Sigmoid colon (tissue), 6 donors: ENCODE measurements at regions not wholly inside any gene's neighbourhood (a gene's known extent, or its start where the extent isn't known, plus 50 kb on each side); places are given as distances from the start of the nearest gene placed in this dataset.

Source experiments
- DNase-seq: peaks from one replicate; pipeline ENCODE4 v3.0.0-alpha.2; 2019
- H3K27ac ChIP-seq, 4 donors: fragments of 200-600 bp; sonication (generic); one replicate each; pipeline ENCODE4 v1.5.1; 2016 to 2019; ENCODE audit warnings: mild to moderate bottlenecking in 1 of 4
- H3K27me3 ChIP-seq, 3 donors: fragments of 200-600 bp; sonication (generic); one replicate each; pipeline ENCODE4 v1.5.1; 2019; ENCODE audit warnings: mild to moderate bottlenecking in 1 of 3
- H3K36me3 ChIP-seq, 4 donors: fragments of 200-600 bp; sonication (generic); one replicate each; pipeline ENCODE4 v1.5.1; 2016 to 2019
- H3K4me1 ChIP-seq, 4 donors: fragments of 200-600 bp; sonication (generic); one replicate each; pipeline ENCODE4 v1.5.1; 2017 to 2019
- H3K4me3 ChIP-seq, 4 donors: fragments of 200-600 bp; sonication (generic); one replicate each; pipeline ENCODE4 v1.5.1; 2017 to 2019; ENCODE audit warnings: mild to moderate bottlenecking in 2 of 4, moderate library complexity in 1 of 4
- H3K9me3 ChIP-seq, 4 donors: fragments of 200-600 bp in 3 of 4; sonication (generic) in 3 of 4; one replicate each; pipeline versions ENCODE4 v1.5.1 to v1.6.1; 2013 to 2019
- CTCF ChIP-seq, 4 experiments: fragments of 450-650 bp in 3 of 4; fragments of 200-600 bp in 1 of 4; IDR thresholded peaks; one replicate each; pipeline ENCODE4 v1.5.1; 2016 to 2019; ENCODE audit warnings: antibody characterized with exemption in 4 of 4, mild to moderate bottlenecking in 3 of 4, moderate library complexity in 2 of 4
- EP300 ChIP-seq, 4 donors: sonication (generic); formaldehyde crosslinking; IDR thresholded peaks; one replicate each; pipeline ENCODE4 v1.6.1; 2017; ENCODE audit warnings: antibody characterized with exemption in 4 of 4
- POLR2A ChIP-seq, 2 donors: fragments of 450-650 bp; IDR thresholded peaks; one replicate each; pipeline ENCODE4 v1.6.1; 2016; ENCODE audit warnings: antibody characterized with exemption in 2 of 2, mild to moderate bottlenecking in 2 of 2, moderate library complexity in 2 of 2
- POLR2AphosphoS5 ChIP-seq, 4 donors: sonication (generic); formaldehyde crosslinking; IDR thresholded peaks; one replicate each; pipeline ENCODE4 v1.6.1; 2017; ENCODE audit warnings: antibody characterized with exemption in 4 of 4
- WGBS, 2 donors: extraction: QIAGEN DNeasy Blood & Tissue Kit; methylation state at CpG; one replicate each; pipeline ENCODE4 v1.1.7; 2013; 5-methylcytosine and 5-hydroxymethylcytosine counted together
- intact Hi-C: fragments of 100-400 bp; cut with DNase I; formaldehyde crosslinking; loops from one replicate; pipeline ENCODE4 v1.15.1; 2023
- donor health status: healthy with polysubstance abuse.
- donor health status: healthy.

- intact Hi-C loops, result no loop called here
- Histone ChIP-seq H3K36me3 (no peaks in the 10 kb centered on the region), H3K27ac (no peak overlapping the region), H3K4me3 (no peak overlapping the region), H3K4me1 (peaks cover 0 to 11% (median 3%) of the 10 kb centered on the region in 4 donors), H3K27me3 (no peaks in the 10 kb centered on the region), H3K9me3 (no peaks in the 10 kb centered on the region)
- TF ChIP-seq POLR2AphosphoS5 (IDR thresholded peaks at IDR 0.05) (peak in 2 of 4 donors; percentile 8 to 58), EP300 (IDR thresholded peaks at IDR 0.05) (no peak)
- no peak for DNase-seq
- WGBS, 2 donors, result 97 to 100% methylated on average over 1 of the region's 1 CpG
Observed at GRCh38 chr3:40768536-40768935, 243.8 kb downstream of the ZNF621 start.

GRCh38 chr3:40770061-40770460, 245.3 kb downstream of the ZNF621 start:
- TF ChIP-seq EP300 (IDR thresholded peaks at IDR 0.05) (peak in 1 of 4 donors; percentile 40), CTCF (IDR thresholded peaks at IDR 0.05) (no peak)
- intact Hi-C loops, result no loop called here
- peak overlapping the region in 1 of 4 donors; percentile 43 for H3K27ac ChIP-seq

GRCh38 chr3:40771112-40771511, 246.4 kb downstream of the ZNF621 start:
- H3K27me3 ChIP-seq, result no peaks in the 10 kb centered on the region
- WGBS, 2 donors, result 93% methylated on average over 3 of the region's 3 CpGs
- no peaks in the 10 kb centered on the region for H3K36me3 ChIP-seq
- H3K4me1 ChIP-seq, result peaks cover 0 to 11% (median 3%) of the 10 kb centered on the region in 4 donors
- no peak for DNase-seq
- H3K4me3 ChIP-seq, result no peak overlapping the region
- intact Hi-C loops, result no loop called here
- H3K9me3 ChIP-seq, result no peaks in the 10 kb centered on the region
- TF ChIP-seq POLR2A (IDR thresholded peaks at IDR 0.05) (no peak), CTCF (IDR thresholded peaks at IDR 0.05) (no peak), POLR2AphosphoS5 (IDR thresholded peaks at IDR 0.05) (no peak), EP300 (IDR thresholded peaks at IDR 0.05) (no peak)
- H3K27ac ChIP-seq, result peak overlapping the region in 1 of 4 donors; percentile 43

More at GRCh38 chr3:40770061-40770460, 245.3 kb downstream of the ZNF621 start:
- 11 to 25% methylated on average over 4 of the region's 4 CpGs for WGBS, 2 donors
- DNase-seq, result no peak
- Histone ChIP-seq H3K27me3 (no peaks in the 10 kb centered on the region), H3K9me3 (no peaks in the 10 kb centered on the region), H3K36me3 (no peaks in the 10 kb centered on the region), H3K4me1 (peaks cover 0 to 11% (median 3%) of the 10 kb centered on the region in 4 donors), H3K4me3 (no peak overlapping the region)

- Histone ChIP-seq H3K4me3 (no peak overlapping the region), H3K27ac (peak overlapping the region in 1 of 4 donors; percentile 7), H3K27me3 (no peaks in the 10 kb centered on the region), H3K9me3 (no peaks in the 10 kb centered on the region), H3K36me3 (no peaks in the 10 kb centered on the region), H3K4me1 (peaks cover 0 to 20% (median 16%) of the 10 kb centered on the region in 4 donors)
- WGBS, 2 donors, result 88 to 93% methylated on average over 6 of the region's 6 CpGs
- intact Hi-C loops, result no loop called here
- TF ChIP-seq CTCF (IDR thresholded peaks at IDR 0.05), result no peak
- TF ChIP-seq EP300 (IDR thresholded peaks at IDR 0.05), result no peak
- TF ChIP-seq POLR2AphosphoS5 (IDR thresholded peaks at IDR 0.05), result no peak
- TF ChIP-seq POLR2A (IDR thresholded peaks at IDR 0.05), result no peak
- DNase-seq, result no peak
Observed at GRCh38 chr3:40779039-40779438, 254.3 kb downstream of the ZNF621 start.

GRCh38 chr3:40780291-40780924, 255.6 kb downstream of the ZNF621 start:
- 44 to 69% methylated on average over 19 of the region's 19 CpGs for whole genome bisulfite sequencing, 2 donors
- intact Hi-C loops, result loop anchor here (10.0 kb wide), 1 partner anchor 414 kb away; the partner anchor contains the start of gene CTNNB1
- no peaks in the 10 kb centered on the region for H3K36me3 ChIP-seq
- H3K4me3 ChIP-seq, result peak overlapping the region in 3 of 4 donors; percentile 6 to 31 (median 12)
- no peak for TF ChIP-seq EP300 (IDR thresholded peaks at IDR 0.05)
- no peak for TF ChIP-seq CTCF (IDR thresholded peaks at IDR 0.05)
- TF ChIP-seq POLR2AphosphoS5 (IDR thresholded peaks at IDR 0.05), result peak in 1 of 4 donors; percentile 15
- no peak for TF ChIP-seq POLR2A (IDR thresholded peaks at IDR 0.05)
- peaks cover 0 to 20% (median 16%) of the 10 kb centered on the region in 4 donors for H3K4me1 ChIP-seq
- H3K9me3 ChIP-seq, result no peaks in the 10 kb centered on the region
- peak; percentile 92 for DNase-seq
- peak overlapping the region; percentile 64 to 71 (median 69) for H3K27ac ChIP-seq
- no peaks in the 10 kb centered on the region for H3K27me3 ChIP-seq
